HepG2 (cell line): ENCODE measurements at regions not wholly inside any gene's neighbourhood (a gene's known extent, or its start where the extent isn't known, plus 50 kb on each side); places are given as distances from the start of the nearest gene placed in this dataset.

Experiments
- ATAC-seq: fragments of 200-7000 bp; cut with Tn5 transposase; 3 replicates; pipeline ENCODE4 v1.9.1; 2020; ENCODE audit warnings: mild to moderate bottlenecking, moderate library complexity
- BruUV-seq: library from RNA; stranded (reverse); fragments of 400-500 nt; replicated peaks from 2 replicates; lab custom pipeline; 2021; lab: Mats Ljungman, UMichigan
- CTCF ChIA-PET: fragments of 300-600 bp; formaldehyde crosslinking; extraction: SDS; loops from one replicate; lab custom pipeline; 2021; ENCODE audit warnings: low total read pairs, inconsistent platforms, low intra/inter-chr PET ratio; lab: Yijun Ruan, JAX
- POLR2A ChIA-PET: fragments of 350-600 bp; sonication (Branson Sonifier 250); formaldehyde crosslinking; loops from one replicate; lab custom pipeline; 2020; ENCODE audit warnings: antibody characterized with exemption, inconsistent platforms; lab: Yijun Ruan, JAX
- DNase-seq: peaks from one replicate; pipeline ENCODE4 v3.0.0-alpha.2; 2015; ENCODE audit warnings: low spot score
- FAIRE-seq: peaks from 3 replicates; lab custom pipeline; 2011; peaks lifted over from hg19 to GRCh38; lab: Jason Lieb, UNC
- H2AFZ ChIP-seq: one replicate; pipeline ENCODE4 v1.6.1; 2011; ENCODE audit warnings: low read length, inconsistent platforms
- H3K27ac ChIP-seq: fragments of 300-600 bp; 3 replicates; pipeline ENCODE4 v1.8.0; 2011; ENCODE audit warnings: mixed run types, mild to moderate bottlenecking, mixed read lengths, low read length, inconsistent platforms; ENCODE audit not compliant: insufficient read depth; ENCODE audit errors: extremely low read length
- H3K27me3 ChIP-seq, 2 experiments: fragments of 200-600 bp in 1 of 2; 2 replicates in 1 of 2; 3 replicates in 1 of 2; pipeline versions ENCODE4 v1.6.0 to v1.8.0; 2011; ENCODE audit warnings: low read length in 2 of 2, mild to moderate bottlenecking in 2 of 2, moderate library complexity in 2 of 2, inconsistent platforms in 1 of 2; ENCODE audit not compliant: insufficient read depth in 2 of 2, control insufficient read depth in 1 of 2
- H3K36me3 ChIP-seq, 2 experiments: fragments of 200-600 bp in 1 of 2; replicated peaks in 1 of 2; 2 replicates in 1 of 2; 3 replicates in 1 of 2; pipeline versions ENCODE4 v1.5.1 to v1.8.0; 2011; ENCODE audit warnings: low read length in 2 of 2, inconsistent platforms in 1 of 2; ENCODE audit not compliant: insufficient read depth in 2 of 2, control insufficient read depth in 1 of 2
- H3K4me1 ChIP-seq: 2 replicates; pipeline ENCODE4 v1.5.1; 2012; ENCODE audit warnings: low read length, inconsistent platforms; ENCODE audit not compliant: insufficient read depth
- H3K4me2 ChIP-seq: 2 replicates; pipeline ENCODE4 v1.6.0; 2011; ENCODE audit warnings: low read depth, low read length, inconsistent platforms
- H3K4me3 ChIP-seq, 3 experiments: fragments of 200-600 bp in 1 of 3; sonication (generic), shearing (Covaris generic) in 1 of 3; replicated peaks in 1 of 3; 2 replicates each; pipeline ENCODE4 v1.5.1; 2011 to 2016; ENCODE audit warnings: low read length in 3 of 3, inconsistent platforms in 2 of 3, low read depth in 2 of 3, mild to moderate bottlenecking in 2 of 3, control low read depth in 1 of 3, mixed read lengths in 1 of 3; ENCODE audit not compliant: insufficient read depth in 1 of 3
- H3K79me2 ChIP-seq: one replicate; pipeline ENCODE4 v1.6.1; 2011; ENCODE audit warnings: low read length, inconsistent platforms; ENCODE audit not compliant: insufficient read depth
- H3K9ac ChIP-seq: 2 replicates; pipeline ENCODE4 v1.6.0; 2011; ENCODE audit warnings: mild to moderate bottlenecking, low read depth, low read length, inconsistent platforms; ENCODE audit not compliant: insufficient read depth
- H3K9me3 ChIP-seq: 2 replicates; pipeline ENCODE4 v1.5.1; 2012; ENCODE audit warnings: mild to moderate bottlenecking, low read length
- H4K20me1 ChIP-seq: 2 replicates; pipeline ENCODE4 v1.6.0; 2011; ENCODE audit warnings: inconsistent platforms, mild to moderate bottlenecking, low read length, moderate library complexity; ENCODE audit not compliant: insufficient read depth
- HNRNPK ChIP-seq: fragments of 200-400 bp; formaldehyde crosslinking; IDR thresholded peaks from 2 replicates; pipeline ENCODE4 v1.6.1; 2018; ENCODE audit warnings: low read length, low read depth, moderate library complexity, mild to moderate bottlenecking; ENCODE audit not compliant: poor library complexity, severe bottlenecking
- KLF6 ChIP-seq: IDR thresholded peaks from 2 replicates; pipeline ENCODE4 v1.8.0; 2016; ENCODE audit warnings: missing biosample characterization, missing genetic modification reagents
- MLXIP ChIP-seq: sonication (generic); formaldehyde crosslinking; IDR thresholded peaks from 2 replicates; pipeline ENCODE4 v1.9.0; 2021; ENCODE audit warnings: missing genetic modification reagents, borderline replicate concordance
- NFIB ChIP-seq: sonication (generic); formaldehyde crosslinking; IDR thresholded peaks from 2 replicates; pipeline ENCODE4 v1.9.0; 2021; ENCODE audit warnings: missing genetic modification reagents, mild to moderate bottlenecking, borderline replicate concordance
- NFKBIZ ChIP-seq: IDR thresholded peaks from 2 replicates; pipeline ENCODE4 v1.6.1; 2018; ENCODE audit warnings: missing genetic modification reagents, missing compliant biosample characterization
- NRL ChIP-seq: sonication (generic); formaldehyde crosslinking; IDR thresholded peaks from 2 replicates; pipeline ENCODE4 v1.5.0; 2020; ENCODE audit warnings: missing genetic modification reagents, mild to moderate bottlenecking, moderate library complexity, borderline replicate concordance
- RBM22 ChIP-seq: fragments of 200-400 bp; formaldehyde crosslinking; optimal IDR thresholded peaks from 2 replicates; pipeline ENCODE3; 2017; ENCODE audit warnings: mild to moderate bottlenecking, low read length, moderate library complexity
- SRF ChIP-seq: IDR thresholded peaks from 2 replicates; pipeline ENCODE4 v1.6.1; 2011; ENCODE audit warnings: mild to moderate bottlenecking, low read depth, low read length, moderate library complexity
- TBP ChIP-seq: sonication (generic); formaldehyde crosslinking; IDR thresholded peaks from 2 replicates; pipeline ENCODE4 v1.5.0; 2020; ENCODE audit warnings: missing genetic modification reagents
- THAP11 ChIP-seq: IDR thresholded peaks from 2 replicates; pipeline ENCODE4 v1.6.1; 2016; ENCODE audit warnings: missing biosample characterization, missing genetic modification reagents
- U2AF1 ChIP-seq: fragments of 200-400 bp; formaldehyde crosslinking; optimal IDR thresholded peaks from 2 replicates; pipeline ENCODE3; 2017; ENCODE audit warnings: mild to moderate bottlenecking, low read depth, low read length
- XBP1 ChIP-seq: sonication (generic); formaldehyde crosslinking; IDR thresholded peaks from 2 replicates; pipeline ENCODE4 v1.5.0; 2020; ENCODE audit warnings: missing genetic modification reagents
- ZEB1 ChIP-seq: IDR thresholded peaks from 2 replicates; pipeline ENCODE4 v1.6.1; 2012; ENCODE audit warnings: mild to moderate bottlenecking, low read depth, inconsistent platforms; ENCODE audit not compliant: insufficient replicate concordance
- ZNF251 ChIP-seq: sonication (generic); formaldehyde crosslinking; IDR thresholded peaks from 2 replicates; pipeline ENCODE4 v1.9.0; 2021; ENCODE audit warnings: mild to moderate bottlenecking, missing genetic modification reagents
- WGBS: methylation state at CpG from one replicate; pipeline ENCODE4 v1.1.6; 2017; ENCODE audit warnings: low lambda C conversion rate; 5-methylcytosine and 5-hydroxymethylcytosine counted together
- in situ Hi-C: cut with HindIII; loops from 2 replicates; pipeline ENCODE4 v1.10.0; 2017; ENCODE audit warnings: low pct_unique_long_range_greater_than_20kb; ENCODE audit not compliant: extremely low pct_ligation_motif_present
- intact Hi-C: fragments of 100-400 bp; cut with micrococcal nuclease; formaldehyde crosslinking; loops from one replicate; pipeline ENCODE4 v1.10.0; 2022; ENCODE audit not compliant: unreplicated experiment
- TF ChIP-seq, protein P1 (sequence below): sonication (generic); formaldehyde crosslinking; IDR thresholded peaks from 2 replicates; pipeline ENCODE4 v1.4.0; 2020; ENCODE audit warnings: missing genetic modification reagents, borderline replicate concordance
- TF ChIP-seq, protein P2 (sequence below): sonication (generic); formaldehyde crosslinking; IDR thresholded peaks from 2 replicates; pipeline ENCODE4 v1.4.0; 2020; ENCODE audit warnings: missing genetic modification reagents, borderline replicate concordance

DNA sequence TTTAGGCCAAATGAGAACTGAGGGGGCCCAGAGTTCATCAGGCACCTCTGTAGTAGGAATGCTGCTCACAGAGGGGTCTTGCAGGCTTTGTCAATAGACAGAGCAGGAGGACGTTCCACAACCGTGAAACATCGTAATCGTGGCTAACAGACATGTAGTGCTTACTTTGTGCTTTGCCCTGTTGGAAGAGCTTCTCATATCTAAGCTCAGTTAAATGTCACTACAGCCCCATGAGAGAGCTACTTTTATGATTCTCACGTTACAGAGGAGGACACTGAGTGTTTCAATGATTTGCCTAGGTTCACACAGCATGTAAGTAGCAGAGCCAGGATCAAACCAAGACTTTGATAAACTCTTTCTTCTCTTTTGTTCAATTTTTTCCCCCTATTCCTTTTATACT, 136.6 kb downstream of the MYCN start:
- Histone ChIP-seq H3K4me3 (no peak overlapping the region), H3K4me1 (peaks cover 11% of the 10 kb centered on the region; the same call in 1 of the 2 replicates), H2AFZ (no peak overlapping the region), H3K36me3 (no peaks in the 10 kb centered on the region), H3K4me2 (no peak overlapping the region), H4K20me1 (no peaks in the 10 kb centered on the region), H3K79me2 (no peaks in the 10 kb centered on the region), H3K9me3 (no peaks in the 10 kb centered on the region), H3K27me3 (no peaks in the 10 kb centered on the region)
- WGBS: 23% methylated on average over 5 of the region's 5 CpGs
- DNase-seq (no peak), ATAC-seq (no peak)
- intact Hi-C loops: loop anchor here (10.0 kb wide), 1 partner anchor 138 kb away; no protein-coding TSS in a partner anchor
- CTCF ChIA-PET: no interaction called here
- POLR2A ChIA-PET: no interaction called here
- in situ Hi-C loops: no loop called here
- TF ChIP-seq TBP (CRISPR knock-in tag): no peak
- TF ChIP-seq NFKBIZ (CRISPR knock-in tag): no peak
- TF ChIP-seq, protein P1, sequence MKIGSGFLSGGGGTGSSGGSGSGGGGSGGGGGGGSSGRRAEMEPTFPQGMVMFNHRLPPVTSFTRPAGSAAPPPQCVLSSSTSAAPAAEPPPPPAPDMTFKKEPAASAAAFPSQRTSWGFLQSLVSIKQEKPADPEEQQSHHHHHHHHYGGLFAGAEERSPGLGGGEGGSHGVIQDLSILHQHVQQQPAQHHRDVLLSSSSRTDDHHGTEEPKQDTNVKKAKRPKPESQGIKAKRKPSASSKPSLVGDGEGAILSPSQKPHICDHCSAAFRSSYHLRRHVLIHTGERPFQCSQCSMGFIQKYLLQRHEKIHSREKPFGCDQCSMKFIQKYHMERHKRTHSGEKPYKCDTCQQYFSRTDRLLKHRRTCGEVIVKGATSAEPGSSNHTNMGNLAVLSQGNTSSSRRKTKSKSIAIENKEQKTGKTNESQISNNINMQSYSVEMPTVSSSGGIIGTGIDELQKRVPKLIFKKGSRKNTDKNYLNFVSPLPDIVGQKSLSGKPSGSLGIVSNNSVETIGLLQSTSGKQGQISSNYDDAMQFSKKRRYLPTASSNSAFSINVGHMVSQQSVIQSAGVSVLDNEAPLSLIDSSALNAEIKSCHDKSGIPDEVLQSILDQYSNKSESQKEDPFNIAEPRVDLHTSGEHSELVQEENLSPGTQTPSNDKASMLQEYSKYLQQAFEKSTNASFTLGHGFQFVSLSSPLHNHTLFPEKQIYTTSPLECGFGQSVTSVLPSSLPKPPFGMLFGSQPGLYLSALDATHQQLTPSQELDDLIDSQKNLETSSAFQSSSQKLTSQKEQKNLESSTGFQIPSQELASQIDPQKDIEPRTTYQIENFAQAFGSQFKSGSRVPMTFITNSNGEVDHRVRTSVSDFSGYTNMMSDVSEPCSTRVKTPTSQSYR (CRISPR knock-in tag): no peak
- TF ChIP-seq ZEB1: no peak
- TF ChIP-seq U2AF1: no peak
- no peak for TF ChIP-seq NFIB (CRISPR knock-in tag)
- no peak for TF ChIP-seq RBM22
- no peak for TF ChIP-seq HNRNPK
- TF ChIP-seq MLXIP (CRISPR knock-in tag): no peak
- no peak for TF ChIP-seq KLF6 (CRISPR knock-in tag)
- no peak for TF ChIP-seq NRL (CRISPR knock-in tag)
- TF ChIP-seq ZNF251 (CRISPR knock-in tag): no peak
- no peak for TF ChIP-seq XBP1
- no peak for TF ChIP-seq THAP11 (CRISPR knock-in tag)
- TF ChIP-seq, protein P2, sequence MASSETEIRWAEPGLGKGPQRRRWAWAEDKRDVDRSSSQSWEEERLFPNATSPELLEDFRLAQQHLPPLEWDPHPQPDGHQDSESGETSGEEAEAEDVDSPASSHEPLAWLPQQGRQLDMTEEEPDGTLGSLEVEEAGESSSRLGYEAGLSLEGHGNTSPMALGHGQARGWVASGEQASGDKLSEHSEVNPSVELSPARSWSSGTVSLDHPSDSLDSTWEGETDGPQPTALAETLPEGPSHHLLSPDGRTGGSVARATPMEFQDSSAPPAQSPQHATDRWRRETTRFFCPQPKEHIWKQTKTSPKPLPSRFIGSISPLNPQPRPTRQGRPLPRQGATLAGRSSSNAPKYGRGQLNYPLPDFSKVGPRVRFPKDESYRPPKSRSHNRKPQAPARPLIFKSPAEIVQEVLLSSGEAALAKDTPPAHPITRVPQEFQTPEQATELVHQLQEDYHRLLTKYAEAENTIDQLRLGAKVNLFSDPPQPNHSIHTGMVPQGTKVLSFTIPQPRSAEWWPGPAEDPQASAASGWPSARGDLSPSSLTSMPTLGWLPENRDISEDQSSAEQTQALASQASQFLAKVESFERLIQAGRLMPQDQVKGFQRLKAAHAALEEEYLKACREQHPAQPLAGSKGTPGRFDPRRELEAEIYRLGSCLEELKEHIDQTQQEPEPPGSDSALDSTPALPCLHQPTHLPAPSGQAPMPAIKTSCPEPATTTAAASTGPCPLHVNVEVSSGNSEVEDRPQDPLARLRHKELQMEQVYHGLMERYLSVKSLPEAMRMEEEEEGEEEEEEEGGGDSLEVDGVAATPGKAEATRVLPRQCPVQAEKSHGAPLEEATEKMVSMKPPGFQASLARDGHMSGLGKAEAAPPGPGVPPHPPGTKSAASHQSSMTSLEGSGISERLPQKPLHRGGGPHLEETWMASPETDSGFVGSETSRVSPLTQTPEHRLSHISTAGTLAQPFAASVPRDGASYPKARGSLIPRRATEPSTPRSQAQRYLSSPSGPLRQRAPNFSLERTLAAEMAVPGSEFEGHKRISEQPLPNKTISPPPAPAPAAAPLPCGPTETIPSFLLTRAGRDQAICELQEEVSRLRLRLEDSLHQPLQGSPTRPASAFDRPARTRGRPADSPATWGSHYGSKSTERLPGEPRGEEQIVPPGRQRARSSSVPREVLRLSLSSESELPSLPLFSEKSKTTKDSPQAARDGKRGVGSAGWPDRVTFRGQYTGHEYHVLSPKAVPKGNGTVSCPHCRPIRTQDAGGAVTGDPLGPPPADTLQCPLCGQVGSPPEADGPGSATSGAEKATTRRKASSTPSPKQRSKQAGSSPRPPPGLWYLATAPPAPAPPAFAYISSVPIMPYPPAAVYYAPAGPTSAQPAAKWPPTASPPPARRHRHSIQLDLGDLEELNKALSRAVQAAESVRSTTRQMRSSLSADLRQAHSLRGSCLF (CRISPR knock-in tag): no peak
- TF ChIP-seq SRF: no peak
- TF ChIP-seq, all 625 proteins: peak for 0
- FAIRE-seq: no peak
- H3K9ac ChIP-seq: no peak overlapping the region
- H3K27ac ChIP-seq: no peak overlapping the region
- BruUV-seq: no TSS peak
